HG03342 (cell line): ENCODE measurements at regions not wholly inside any gene's neighbourhood (a gene's known extent, or its start where the extent isn't known, plus 50 kb on each side); places are given as distances from the start of the nearest gene placed in this dataset.
A peak's percentile ranks its signal among the peaks of the same experiment; 100 is the strongest.

Experiments
- ATAC-seq: cut with Tn5 transposase; IDR thresholded peaks from one replicate; pipeline ENCODE4 v1.9.1; 2021; ENCODE audit warnings: mild to moderate bottlenecking, moderate library complexity; ENCODE audit not compliant: unreplicated experiment

GRCh38 chr14:53330441-53330840 lies 177.3 kb upstream of the DDHD1 start:
- ATAC-seq, result no peak

GRCh38 chr14:53328841-53329240 lies 175.7 kb upstream of the DDHD1 start:
- ATAC-seq, result no peak

- ATAC-seq, result no peak
Measured at GRCh38 chr14:53327716-53328115, 174.6 kb upstream of the DDHD1 start.

GRCh38 chr14:53325176-53325806 lies 172.2 kb upstream of the DDHD1 start:
- ATAC-seq, result no peak

GRCh38 chr14:53316504-53316903 lies 163.4 kb upstream of the DDHD1 start:
- ATAC-seq, result no peak

- ATAC-seq, result peak; percentile 84
Measured at GRCh38 chr14:53310412-53310811, 157.3 kb upstream of the DDHD1 start.

- no peak for ATAC-seq
Measured at GRCh38 chr14:53306911-53307310, 153.8 kb upstream of the DDHD1 start.

- no peak for ATAC-seq
Measured at GRCh38 chr14:53306267-53306721, 153.2 kb upstream of the DDHD1 start.

- no peak for ATAC-seq
Measured at GRCh38 chr14:53304726-53305381, 151.7 kb upstream of the DDHD1 start.

- no peak for ATAC-seq
Measured at GRCh38 chr14:53295985-53296582, 143.0 kb upstream of the DDHD1 start.

- ATAC-seq, result no peak
Measured at GRCh38 chr14:53295372-53295771, 142.2 kb upstream of the DDHD1 start.

- ATAC-seq, result no peak
Measured at GRCh38 chr14:53286301-53286700, 133.2 kb upstream of the DDHD1 start.

GRCh38 chr14:53285821-53286220 lies 132.7 kb upstream of the DDHD1 start:
- no peak for ATAC-seq

GRCh38 chr14:53285064-53285463 lies 131.9 kb upstream of the DDHD1 start:
- ATAC-seq, result no peak

- ATAC-seq, result no peak
Measured at GRCh38 chr14:53278602-53279506, 125.7 kb upstream of the DDHD1 start.

GRCh38 chr14:53273671-53274072 lies 120.5 kb upstream of the DDHD1 start:
- ATAC-seq, result no peak

- no peak for ATAC-seq
Measured at GRCh38 chr14:53265025-53265424, 111.9 kb upstream of the DDHD1 start.

GRCh38 chr14:53260928-53261327 lies 107.8 kb upstream of the DDHD1 start:
- no peak for ATAC-seq

GRCh38 chr14:53260286-53260685 lies 107.2 kb upstream of the DDHD1 start:
- no peak for ATAC-seq

GRCh38 chr14:53252141-53252540 lies 99.0 kb upstream of the DDHD1 start:
- no peak for ATAC-seq

- no peak for ATAC-seq
Measured at GRCh38 chr14:53249059-53249458, 95.9 kb upstream of the DDHD1 start.
